ENCODE measurements at regions not wholly inside any gene's neighbourhood (a gene's known extent, or its start where the extent isn't known, plus 50 kb on each side); places are given as distances from the start of the nearest gene placed in this dataset.

- intact Hi-C loops (cut with DNase I) = no loop called here
- WGBS = 28% methylated on average over 4 of the region's 4 CpGs
- DNase-seq (ENCODE audit: extremely low spot score) = no peak
These were observed 258.3 kb downstream of the ATG4C start for GRCh38 chr1:63042278-63042677.

GRCh38 chr1:63046539-63046938 is 262.6 kb downstream of the ATG4C start:
- no peaks in the 10 kb centered on the region for H3K27me3 ChIP-seq
- 92% methylated on average over 2 of the region's 2 CpGs for WGBS

More at GRCh38 chr1:63042278-63042677, 258.3 kb downstream of the ATG4C start:
- Histone ChIP-seq H3K9me3 (no peaks in the 10 kb centered on the region), H3K27ac (replicated peaks in 1 of 4) (no peak overlapping the region), H3K36me3 (no peaks in the 10 kb centered on the region), H3K4me1 (no peaks in the 10 kb centered on the region), H3K4me3 (no peak overlapping the region), H3K27me3 (no peaks in the 10 kb centered on the region)
- TF ChIP-seq POLR2A (IDR thresholded peaks at IDR 0.05; ENCODE audit: low read depth) (no peak), POLR2AphosphoS5 (IDR thresholded peaks at IDR 0.05) (no peak), EP300 (IDR thresholded peaks at IDR 0.05) (no peak), CTCF (IDR thresholded peaks at IDR 0.05) (no peak)

GRCh38 chr1:63049135-63049534 is 265.2 kb downstream of the ATG4C start:
- Histone ChIP-seq H3K4me3 (no peak overlapping the region), H3K4me1 (no peaks in the 10 kb centered on the region), H3K9me3 (no peaks in the 10 kb centered on the region), H3K27ac (replicated peaks in 1 of 4) (no peak overlapping the region), H3K36me3 (no peaks in the 10 kb centered on the region), H3K27me3 (no peaks in the 10 kb centered on the region)
- DNase-seq (ENCODE audit: extremely low spot score) = no peak
- intact Hi-C loops (cut with DNase I) = no loop called here
- TF ChIP-seq POLR2A (IDR thresholded peaks at IDR 0.05; ENCODE audit: low read depth) (no peak), CTCF (IDR thresholded peaks at IDR 0.05) (no peak), POLR2AphosphoS5 (IDR thresholded peaks at IDR 0.05) (no peak), EP300 (IDR thresholded peaks at IDR 0.05) (no peak)
- 70% methylated on average over 2 of the region's 2 CpGs for WGBS

More at GRCh38 chr1:63046539-63046938, 262.6 kb downstream of the ATG4C start:
- Histone ChIP-seq H3K27ac (replicated peaks in 1 of 4) (no peak overlapping the region), H3K36me3 (no peaks in the 10 kb centered on the region), H3K4me1 (no peaks in the 10 kb centered on the region), H3K9me3 (no peaks in the 10 kb centered on the region), H3K4me3 (no peak overlapping the region)
- DNase-seq (ENCODE audit: extremely low spot score) = no peak
- intact Hi-C loops (cut with DNase I) = no loop called here
- TF ChIP-seq POLR2A (IDR thresholded peaks at IDR 0.05; ENCODE audit: low read depth) (no peak), POLR2AphosphoS5 (IDR thresholded peaks at IDR 0.05) (no peak), EP300 (IDR thresholded peaks at IDR 0.05) (no peak), CTCF (IDR thresholded peaks at IDR 0.05) (no peak)

- Histone ChIP-seq H3K27me3 (peaks cover 0 to 5% (median 0%) of the 10 kb centered on the region in 4 donors), H3K4me3 (no peak overlapping the region), H3K9me3 (no peaks in the 10 kb centered on the region), H3K4me1 (no peaks in the 10 kb centered on the region), H3K27ac (replicated peaks in 1 of 4) (no peak overlapping the region), H3K36me3 (no peaks in the 10 kb centered on the region)
- intact Hi-C loops (cut with DNase I) = no loop called here
- DNase-seq (ENCODE audit: extremely low spot score) = no peak
- whole genome bisulfite sequencing = 77% methylated on average over 5 of the region's 5 CpGs
- TF ChIP-seq CTCF (IDR thresholded peaks at IDR 0.05) (no peak), EP300 (IDR thresholded peaks at IDR 0.05) (no peak), POLR2A (IDR thresholded peaks at IDR 0.05; ENCODE audit: low read depth) (no peak), POLR2AphosphoS5 (IDR thresholded peaks at IDR 0.05) (no peak)
These were observed 267.4 kb downstream of the ATG4C start for GRCh38 chr1:63051356-63051755.

- no peaks in the 10 kb centered on the region for H3K4me1 ChIP-seq
- no peaks in the 10 kb centered on the region for H3K36me3 ChIP-seq
- WGBS = 91% methylated on average over 6 of the region's 6 CpGs
- TF ChIP-seq EP300 (IDR thresholded peaks at IDR 0.05) (no peak), POLR2AphosphoS5 (IDR thresholded peaks at IDR 0.05) (no peak), POLR2A (IDR thresholded peaks at IDR 0.05; ENCODE audit: low read depth) (no peak), CTCF (IDR thresholded peaks at IDR 0.05) (no peak)
- peaks cover 0 to 5% (median 0%) of the 10 kb centered on the region in 4 donors for H3K27me3 ChIP-seq
- DNase-seq (ENCODE audit: extremely low spot score) = no peak
- intact Hi-C loops (cut with DNase I) = no loop called here
- no peak overlapping the region for H3K4me3 ChIP-seq
- H3K9me3 ChIP-seq = no peaks in the 10 kb centered on the region
- H3K27ac ChIP-seq (replicated peaks in 1 of 4) = no peak overlapping the region
These were observed 268.0 kb downstream of the ATG4C start for GRCh38 chr1:63051886-63052285.
